ENCODE measurements at regions not wholly inside any gene's neighbourhood (a gene's known extent, or its start where the extent isn't known, plus 50 kb on each side); places are given as distances from the start of the nearest gene placed in this dataset.
"Not testable (repeated sequence)": the region's sequence is repeated elsewhere in the genome, so short reads cannot be mapped to it uniquely, and the experiment has no call there.

GRCh38 chrX:9271789-9272525 lies 192.9 kb upstream of the TBL1X start:
- DNase-seq, result no peak

GRCh38 chrX:9273744-9274143 lies 191.1 kb upstream of the TBL1X start:
- DNase-seq, result no peak

- DNase-seq, result no peak
Measured at GRCh38 chrX:9278475-9279233, 186.2 kb upstream of the TBL1X start.

- DNase-seq, result no peak
Measured at GRCh38 chrX:9279234-9279544, 185.7 kb upstream of the TBL1X start.

GRCh38 chrX:9280831-9281230 lies 184.0 kb upstream of the TBL1X start:
- no peak for DNase-seq

- no peak for DNase-seq
Measured at GRCh38 chrX:9282325-9282724, 182.5 kb upstream of the TBL1X start.

GRCh38 chrX:9285342-9285771 lies 179.5 kb upstream of the TBL1X start:
- DNase-seq, result no peak

GRCh38 chrX:9286234-9286633 lies 178.6 kb upstream of the TBL1X start:
- DNase-seq, result no peak

- no peak for DNase-seq
Measured at GRCh38 chrX:9291629-9292028, 173.2 kb upstream of the TBL1X start.

GRCh38 chrX:9293051-9293496 lies 171.8 kb upstream of the TBL1X start:
- DNase-seq, result no peak

- no peak for DNase-seq
Measured at GRCh38 chrX:9293903-9294302, 171.0 kb upstream of the TBL1X start.

- DNase-seq, result no peak
Measured at GRCh38 chrX:9295551-9295950, 169.3 kb upstream of the TBL1X start.

- no peak for DNase-seq
Measured at GRCh38 chrX:9298221-9298620, 166.6 kb upstream of the TBL1X start.

GRCh38 chrX:9299681-9300080 lies 165.2 kb upstream of the TBL1X start:
- not testable (repeated sequence) for DNase-seq

GRCh38 chrX:9301836-9302235 lies 163.0 kb upstream of the TBL1X start:
- DNase-seq, result no peak

GRCh38 chrX:9302381-9302780 lies 162.5 kb upstream of the TBL1X start:
- DNase-seq, result no peak

- DNase-seq, result no peak
Measured at GRCh38 chrX:9308426-9308825, 156.4 kb upstream of the TBL1X start.

- no peak for DNase-seq
Measured at GRCh38 chrX:9310616-9311015, 154.2 kb upstream of the TBL1X start.

- DNase-seq, result no peak
Measured at GRCh38 chrX:9311421-9312160, 153.3 kb upstream of the TBL1X start.

GRCh38 chrX:9312922-9313867 lies 151.7 kb upstream of the TBL1X start:
- no peak for DNase-seq

GRCh38 chrX:9315086-9315485 lies 149.8 kb upstream of the TBL1X start:
- DNase-seq, result no peak

- DNase-seq, result no peak
Measured at GRCh38 chrX:9316096-9316495, 148.8 kb upstream of the TBL1X start.

GRCh38 chrX:9317176-9317575 lies 147.7 kb upstream of the TBL1X start:
- DNase-seq, result no peak

Data from T1000 (cell line).